Fibroblast of mammary gland (primary cell): ENCODE measurements at regions not wholly inside any gene's neighbourhood (a gene's known extent, or its start where the extent isn't known, plus 50 kb on each side); places are given as distances from the start of the nearest gene placed in this dataset.

Experiments
- DNase-seq: peaks from one replicate; pipeline ENCODE4 v3.0.0-alpha.2; 2010; ENCODE audit warnings: low read depth
- H3K4me3 ChIP-seq: 2 replicates; pipeline ENCODE4 v1.5.1; 2011; ENCODE audit warnings: low read depth, mild to moderate bottlenecking, low read length, moderate library complexity; ENCODE audit not compliant: control insufficient read depth
- TF ChIP-seq, protein P1 (sequence below): conservative IDR thresholded peaks from 2 replicates; pipeline ENCODE4 v1.5.1; 2011; ENCODE audit warnings: low read depth, low read length, inconsistent platforms; ENCODE audit not compliant: control insufficient read depth, insufficient read depth

DNA sequence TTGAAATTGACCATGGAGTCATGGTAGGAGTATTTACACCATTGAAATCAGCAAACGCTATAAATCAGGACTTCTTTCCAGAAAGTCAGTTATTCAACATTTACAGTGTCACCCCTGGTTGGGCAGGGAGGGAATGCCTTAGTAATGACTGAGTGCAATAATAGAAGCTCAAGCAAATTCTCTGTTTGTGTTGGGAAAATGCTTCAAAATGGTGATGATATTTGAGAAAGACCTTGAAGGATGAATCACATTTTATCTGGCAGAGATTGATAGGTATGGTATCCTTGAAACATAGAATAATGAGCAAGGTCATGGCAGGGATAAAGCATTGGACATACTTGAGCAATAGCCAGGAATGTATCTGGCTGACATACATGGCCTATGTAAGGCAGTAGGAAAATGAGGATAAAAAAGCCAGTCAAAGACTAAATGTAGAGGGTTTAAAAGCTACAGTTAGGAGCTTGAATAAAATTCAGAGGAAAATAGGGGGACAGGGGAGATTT, 248.7 kb downstream of the FMR1NB start:
- no peak overlapping the region for H3K4me3 ChIP-seq
- no peak for DNase-seq
- TF ChIP-seq, protein P1, sequence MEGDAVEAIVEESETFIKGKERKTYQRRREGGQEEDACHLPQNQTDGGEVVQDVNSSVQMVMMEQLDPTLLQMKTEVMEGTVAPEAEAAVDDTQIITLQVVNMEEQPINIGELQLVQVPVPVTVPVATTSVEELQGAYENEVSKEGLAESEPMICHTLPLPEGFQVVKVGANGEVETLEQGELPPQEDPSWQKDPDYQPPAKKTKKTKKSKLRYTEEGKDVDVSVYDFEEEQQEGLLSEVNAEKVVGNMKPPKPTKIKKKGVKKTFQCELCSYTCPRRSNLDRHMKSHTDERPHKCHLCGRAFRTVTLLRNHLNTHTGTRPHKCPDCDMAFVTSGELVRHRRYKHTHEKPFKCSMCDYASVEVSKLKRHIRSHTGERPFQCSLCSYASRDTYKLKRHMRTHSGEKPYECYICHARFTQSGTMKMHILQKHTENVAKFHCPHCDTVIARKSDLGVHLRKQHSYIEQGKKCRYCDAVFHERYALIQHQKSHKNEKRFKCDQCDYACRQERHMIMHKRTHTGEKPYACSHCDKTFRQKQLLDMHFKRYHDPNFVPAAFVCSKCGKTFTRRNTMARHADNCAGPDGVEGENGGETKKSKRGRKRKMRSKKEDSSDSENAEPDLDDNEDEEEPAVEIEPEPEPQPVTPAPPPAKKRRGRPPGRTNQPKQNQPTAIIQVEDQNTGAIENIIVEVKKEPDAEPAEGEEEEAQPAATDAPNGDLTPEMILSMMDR: no peak

DNA sequence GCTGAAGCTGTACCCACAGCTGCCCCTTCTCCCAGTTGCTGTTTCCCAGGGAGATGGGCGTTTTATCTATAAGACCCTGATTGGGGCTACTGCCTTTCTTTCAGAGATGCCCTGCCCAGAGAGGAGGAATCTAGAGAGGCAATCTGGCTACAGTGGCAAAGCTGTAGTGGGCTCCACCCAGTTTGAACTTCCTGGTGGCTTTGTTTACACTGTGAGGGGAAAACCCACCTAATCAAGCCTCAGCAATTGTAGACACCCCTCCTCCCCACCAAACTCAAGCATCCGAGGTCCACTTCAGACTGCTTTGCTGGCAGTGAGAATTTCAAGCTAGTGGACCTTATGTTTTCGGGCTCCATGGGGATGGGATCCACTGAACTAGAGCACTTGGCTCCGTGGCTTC, 240.4 kb upstream of the AFF2 start:
- TF ChIP-seq, protein P1: no peak
- H3K4me3 ChIP-seq: no peak overlapping the region
- no peak for DNase-seq

DNA sequence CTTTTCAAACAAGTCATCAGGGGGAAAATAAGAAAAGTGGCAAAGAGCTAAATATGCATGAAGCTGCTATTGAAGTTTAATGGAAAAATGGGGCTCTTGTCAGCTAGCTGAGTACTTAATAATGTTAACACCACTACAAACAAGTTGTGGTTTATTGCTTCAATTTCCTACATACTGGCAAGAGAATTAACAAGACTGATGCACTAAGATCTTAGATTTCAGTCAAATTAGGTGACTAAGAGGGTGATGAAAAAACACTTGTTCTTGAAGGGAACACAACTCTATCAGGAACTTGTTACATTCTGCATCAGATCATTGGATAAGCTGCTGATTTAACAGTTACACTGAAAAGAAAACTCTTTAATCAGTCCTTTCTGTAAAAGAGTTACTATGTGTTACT, 234.6 kb upstream of the AFF2 start:
- no peak for DNase-seq
- H3K4me3 ChIP-seq: no peak overlapping the region
- TF ChIP-seq, protein P1: no peak

DNA sequence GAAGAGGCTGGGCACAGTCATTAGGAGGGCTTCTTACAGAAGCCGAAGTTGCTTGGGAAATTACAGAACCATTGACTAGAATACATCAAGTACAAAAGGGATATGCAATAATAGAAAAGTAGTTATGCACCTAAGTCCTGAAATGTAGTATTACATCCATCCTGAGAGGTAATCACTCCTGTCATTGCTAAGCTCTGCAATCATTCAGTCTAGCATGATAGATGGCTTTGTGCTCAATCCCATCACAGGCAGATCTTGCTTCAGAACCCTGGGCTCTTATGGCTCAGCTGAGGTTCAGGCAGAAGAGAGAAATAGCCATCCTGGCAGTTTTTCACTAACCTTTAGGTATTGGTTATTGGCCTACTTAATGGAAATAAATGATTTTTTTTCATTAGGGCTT, 231.7 kb upstream of the AFF2 start:
- DNase-seq: no peak
- TF ChIP-seq, protein P1: no peak

DNA sequence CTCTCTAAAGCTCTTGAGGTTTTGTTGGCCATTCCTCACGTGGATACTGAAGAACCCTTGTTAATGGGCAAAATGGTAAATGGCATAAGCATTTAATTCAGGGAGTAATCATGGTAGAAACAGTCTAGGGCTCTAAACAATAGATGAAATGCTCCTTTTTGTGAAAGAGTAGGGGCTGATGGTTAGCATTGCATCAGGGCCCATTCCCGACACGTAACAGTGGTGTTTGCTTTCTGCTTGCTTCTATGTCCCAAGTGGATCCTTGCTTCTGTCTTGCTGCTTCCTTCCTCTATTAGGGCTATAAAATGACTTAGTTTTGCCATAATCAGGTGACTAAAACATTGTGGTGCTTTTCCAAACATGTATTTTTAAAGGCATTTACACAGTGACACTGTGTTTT, 230.9 kb upstream of the AFF2 start:
- H3K4me3 ChIP-seq: no peak overlapping the region
- TF ChIP-seq, protein P1: no peak
- no peak for DNase-seq

More for the DNA sequence above, 231.7 kb upstream of the AFF2 start:
- no peak overlapping the region for H3K4me3 ChIP-seq

DNA sequence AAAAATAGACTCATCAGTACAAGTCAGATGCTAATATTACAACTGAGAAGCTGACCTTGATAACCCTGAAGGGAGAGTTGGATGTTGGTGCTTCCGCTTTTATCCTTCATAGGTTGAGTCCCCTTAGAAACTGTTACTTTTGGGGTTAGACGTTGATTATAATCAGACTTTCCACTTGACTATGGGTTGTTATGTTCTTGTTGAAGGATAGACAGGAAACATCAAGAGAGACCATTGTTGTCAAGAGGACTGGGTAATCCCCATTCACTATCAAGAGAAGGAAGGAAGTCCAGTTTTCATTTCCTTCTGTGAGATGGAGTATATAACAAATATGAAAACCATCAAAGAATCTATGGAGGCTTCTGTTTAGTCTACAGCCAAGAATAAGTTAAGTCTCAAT, 229.9 kb upstream of the AFF2 start:
- no peak for DNase-seq
- TF ChIP-seq, protein P1: no peak
- no peak overlapping the region for H3K4me3 ChIP-seq

DNA sequence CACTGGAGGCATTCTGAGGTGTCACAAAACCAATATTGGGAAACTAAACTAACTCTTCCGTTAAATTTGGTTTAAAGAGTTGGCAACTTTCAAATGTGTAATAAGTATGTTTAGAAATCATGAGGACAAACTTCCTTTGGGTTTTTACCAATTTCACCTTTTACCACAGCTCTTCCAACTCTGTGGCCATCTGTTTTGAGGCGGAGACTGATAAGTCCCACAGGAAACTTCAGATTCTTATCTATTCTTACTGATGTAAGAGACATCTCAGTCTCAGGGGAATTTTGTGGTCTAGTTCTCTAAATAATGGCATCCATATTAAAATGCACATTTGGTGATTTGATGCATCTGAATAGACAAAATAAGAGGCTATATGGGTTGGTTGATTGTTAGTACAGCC, 229.2 kb upstream of the AFF2 start:
- DNase-seq: no peak
- TF ChIP-seq, protein P1: no peak

More for the DNA sequence above, 229.2 kb upstream of the AFF2 start:
- H3K4me3 ChIP-seq: no peak overlapping the region
